Mucosa of descending colon (tissue), 3 donors: ENCODE measurements at regions not wholly inside any gene's neighbourhood (a gene's known extent, or its start where the extent isn't known, plus 50 kb on each side); places are given as distances from the start of the nearest gene placed in this dataset.
"Not testable (repeated sequence)": the region's sequence is repeated elsewhere in the genome, so short reads cannot be mapped to it uniquely, and the experiment has no call there.

Source experiments
- ATAC-seq: fragments of 200-7000 bp; cut with Tn5 transposase; one replicate; pipeline ENCODE4 v1.9.1; 2020; ENCODE audit warnings: mild to moderate bottlenecking, moderate library complexity
- DNase-seq, 3 donors: peaks; one replicate each; pipeline ENCODE4 v3.0.0-alpha.2; 2020
- H3K36me3 ChIP-seq: fragments of 200-600 bp; one replicate; pipeline ENCODE4 v1.8.0; 2021; ENCODE audit warnings: low read depth, mild to moderate bottlenecking
- H3K4me1 ChIP-seq: fragments of 200-600 bp; one replicate; pipeline ENCODE4 v1.8.0; 2021; ENCODE audit warnings: low read depth, mild to moderate bottlenecking
- H3K4me3 ChIP-seq: fragments of 200-600 bp; one replicate; pipeline ENCODE4 v1.8.0; 2021; ENCODE audit warnings: mild to moderate bottlenecking
- H3K9me3 ChIP-seq: fragments of 200-600 bp; one replicate; pipeline ENCODE4 v1.8.0; 2021; ENCODE audit warnings: mild to moderate bottlenecking
- CTCF ChIP-seq: fragments of 200-600 bp; IDR thresholded peaks from one replicate; pipeline ENCODE4 v1.8.0; 2022; ENCODE audit warnings: antibody characterized with exemption, mild to moderate bottlenecking
- intact Hi-C, 2 donors: fragments of 100-400 bp; cut with DNase I in 1 of 2; cut with micrococcal nuclease in 1 of 2; formaldehyde crosslinking; loops; one replicate each; pipeline versions ENCODE4 v1.11.0 to v1.11.1; 2022; cut with DNase I, micrococcal nuclease
- donor health status: DM: no; HTN: no; CAD: no; lungs with moderate emphysema.
- donor health status: DM: no; HTN: no; CAD: no.
- donor health status: DM: no; HTN: yes; CAD: no.

- no peak for TF ChIP-seq CTCF
- no peaks in the 10 kb centered on the region for H3K9me3 ChIP-seq
- DNase-seq (no peak), ATAC-seq (no peak)
- H3K4me3 ChIP-seq = no peak overlapping the region
- no peaks in the 10 kb centered on the region for H3K4me1 ChIP-seq
- H3K36me3 ChIP-seq = no peaks in the 10 kb centered on the region
- intact Hi-C loops = no loop called here
Measured at GRCh38 chrX:46202733-46203514, 342.3 kb downstream of the ZNF674 start.

GRCh38 chrX:46200413-46200812 lies 344.8 kb downstream of the ZNF674 start:
- ATAC-seq (no peak), DNase-seq (no peak)
- no peak overlapping the region for H3K4me3 ChIP-seq
- no peaks in the 10 kb centered on the region for H3K4me1 ChIP-seq
- no peaks in the 10 kb centered on the region for H3K36me3 ChIP-seq
- intact Hi-C loops = no loop called here
- TF ChIP-seq CTCF = no peak
- H3K9me3 ChIP-seq = no peaks in the 10 kb centered on the region

GRCh38 chrX:46198858-46199257 lies 346.4 kb downstream of the ZNF674 start:
- no peaks in the 10 kb centered on the region for H3K9me3 ChIP-seq
- H3K4me3 ChIP-seq = no peak overlapping the region
- DNase-seq = no peak
- no peaks in the 10 kb centered on the region for H3K36me3 ChIP-seq
- ATAC-seq = no peak
- intact Hi-C loops = no loop called here
- no peaks in the 10 kb centered on the region for H3K4me1 ChIP-seq
- TF ChIP-seq CTCF = no peak

GRCh38 chrX:46186811-46187106 lies 358.5 kb downstream of the ZNF674 start:
- H3K4me1 ChIP-seq, DNase-seq, ATAC-seq, H3K36me3 ChIP-seq, intact Hi-C loops, H3K9me3 ChIP-seq, H3K4me3 ChIP-seq: not testable (repeated sequence)

GRCh38 chrX:46185923-46186810 lies 359.1 kb downstream of the ZNF674 start:
- no peak overlapping the region for H3K4me3 ChIP-seq
- intact Hi-C loops = no loop called here
- H3K4me1 ChIP-seq = no peaks in the 10 kb centered on the region
- no peaks in the 10 kb centered on the region for H3K36me3 ChIP-seq
- DNase-seq (no peak), ATAC-seq (no peak)
- H3K9me3 ChIP-seq = no peaks in the 10 kb centered on the region
- TF ChIP-seq CTCF = no peak

GRCh38 chrX:46184749-46185148 lies 360.5 kb downstream of the ZNF674 start:
- Histone ChIP-seq H3K4me1 (no peaks in the 10 kb centered on the region), H3K36me3 (no peaks in the 10 kb centered on the region), H3K4me3 (no peak overlapping the region), H3K9me3 (no peaks in the 10 kb centered on the region)
- DNase-seq = no peak
- intact Hi-C loops = no loop called here
- no peak for TF ChIP-seq CTCF
- no peak for ATAC-seq
